Neural cell (in vitro differentiated cells): ENCODE measurements at regions not wholly inside any gene's neighbourhood (a gene's known extent, or its start where the extent isn't known, plus 50 kb on each side); places are given as distances from the start of the nearest gene placed in this dataset.

ENCODE experiments used
- H2AFZ ChIP-seq: fragments of 200-600, 300-800 bp; sonication (generic), shearing (Covaris generic); 2 replicates; pipeline ENCODE4 v1.6.0; 2014; ENCODE audit warnings: low read depth, mild to moderate bottlenecking, antibody characterized with exemption, low read length, moderate library complexity
- H3F3A ChIP-seq: fragments of 200-600 bp; shearing (Covaris generic); 2 replicates; pipeline ENCODE4 v1.6.1; 2016; ENCODE audit warnings: mild to moderate bottlenecking, moderate library complexity, mixed read lengths, antibody characterized with exemption, low read length; ENCODE audit not compliant: insufficient read depth, poor library complexity, severe bottlenecking
- H3K27ac ChIP-seq: fragments of 200-600, 300-800 bp; sonication (generic), shearing (Covaris generic); 2 replicates; pipeline ENCODE4 v1.5.1; 2014; ENCODE audit warnings: mild to moderate bottlenecking, low read length, moderate library complexity
- H3K27me3 ChIP-seq: fragments of 300-800, 200-600 bp; sonication (generic), shearing (Covaris generic); 2 replicates; pipeline ENCODE4 v1.6.0; 2014; ENCODE audit warnings: mild to moderate bottlenecking, low read depth, low read length, moderate library complexity; ENCODE audit not compliant: insufficient read depth
- H3K36me3 ChIP-seq: fragments of 300-800, 200-600 bp; sonication (generic), shearing (Covaris generic); 2 replicates; pipeline ENCODE4 v1.5.1; 2014; ENCODE audit warnings: mild to moderate bottlenecking, antibody characterized with exemption, low read length, moderate library complexity; ENCODE audit not compliant: insufficient read depth
- H3K4me2 ChIP-seq: fragments of 300-800, 200-600 bp; sonication (generic), shearing (Covaris generic); 2 replicates; pipeline ENCODE4 v1.6.0; 2014; ENCODE audit warnings: mild to moderate bottlenecking, low read length
- H3K4me3 ChIP-seq: fragments of 300-800, 200-600 bp; sonication (generic), shearing (Covaris generic); 2 replicates; pipeline ENCODE4 v1.5.1; 2014; ENCODE audit warnings: mild to moderate bottlenecking, low read length, moderate library complexity
- H3K79me2 ChIP-seq: fragments of 200-600 bp; shearing (Covaris generic); replicated peaks from 2 replicates; pipeline ENCODE4 v1.6.0; 2014; ENCODE audit warnings: mild to moderate bottlenecking, low read length, moderate library complexity; ENCODE audit not compliant: insufficient read depth
- H3K9ac ChIP-seq: fragments of 300-800, 200-600 bp; sonication (generic), shearing (Covaris generic); 2 replicates; pipeline ENCODE4 v1.6.1; 2016; ENCODE audit warnings: mild to moderate bottlenecking, low read length, mixed read lengths
- H3K9me2 ChIP-seq: fragments of 200-600 bp; shearing (Covaris generic); 2 replicates; pipeline ENCODE4 v1.6.1; 2016; ENCODE audit warnings: mild to moderate bottlenecking, low read length, mixed read lengths; ENCODE audit not compliant: insufficient read depth
- H3K9me3 ChIP-seq: fragments of 200-600, 300-800 bp; sonication (generic), shearing (Covaris generic); 2 replicates; pipeline ENCODE4 v1.6.1; 2016; ENCODE audit warnings: mild to moderate bottlenecking, mixed run types, low read length, moderate library complexity, mixed read lengths
- H4K20me1 ChIP-seq: fragments of 200-600 bp; shearing (Covaris generic); 2 replicates; pipeline ENCODE4 v1.6.1; 2016; ENCODE audit warnings: mild to moderate bottlenecking, mixed run types; ENCODE audit not compliant: insufficient read depth
- CTCF ChIP-seq: fragments of 450-650 bp; IDR thresholded peaks from 2 replicates; pipeline ENCODE4 v1.5.1; 2014; ENCODE audit warnings: antibody characterized with exemption, mild to moderate bottlenecking, moderate library complexity; ENCODE audit not compliant: poor library complexity, severe bottlenecking
- EP300 ChIP-seq: fragments of 450-650 bp; conservative IDR thresholded peaks from 2 replicates; pipeline ENCODE4 v1.6.1; 2014; ENCODE audit warnings: antibody characterized with exemption, mild to moderate bottlenecking, moderate library complexity; ENCODE audit not compliant: poor library complexity, severe bottlenecking
- EZH2 ChIP-seq: fragments of 200-600, 300-800 bp; shearing (Covaris generic), sonication (generic); IDR thresholded peaks from 2 replicates; pipeline ENCODE4 v1.6.1; 2014; ENCODE audit warnings: antibody characterized with exemption, low read length, borderline replicate concordance, mild to moderate bottlenecking; ENCODE audit not compliant: insufficient read depth, poor library complexity, severe bottlenecking
- MXI1 ChIP-seq: fragments of 450-650 bp; conservative IDR thresholded peaks from 2 replicates; pipeline ENCODE4 v1.6.1; 2014; ENCODE audit warnings: antibody characterized with exemption, mild to moderate bottlenecking; ENCODE audit not compliant: poor library complexity, severe bottlenecking
- POLR2AphosphoS5 ChIP-seq: IDR thresholded peaks from 2 replicates; pipeline ENCODE4 v1.6.1; 2012
- RAD21 ChIP-seq: fragments of 450-650 bp; conservative IDR thresholded peaks from 2 replicates; pipeline ENCODE4 v1.6.1; 2014; ENCODE audit warnings: antibody characterized with exemption, mild to moderate bottlenecking, moderate library complexity
- REST ChIP-seq: IDR thresholded peaks from 2 replicates; pipeline ENCODE4 v1.6.1; 2012; ENCODE audit warnings: borderline replicate concordance
- SMC3 ChIP-seq: fragments of 450-650 bp; conservative IDR thresholded peaks from 2 replicates; pipeline ENCODE4 v1.6.1; 2014; ENCODE audit warnings: antibody characterized with exemption, mild to moderate bottlenecking, moderate library complexity; ENCODE audit not compliant: poor library complexity
- TAF1 ChIP-seq: IDR thresholded peaks from 2 replicates; pipeline ENCODE4 v1.6.1; 2012; ENCODE audit warnings: low read depth

GRCh38 chr18:75527848-75528685, 100.6 kb upstream of the SMIM21 start:
- Histone ChIP-seq H3K36me3 (no peaks in the 10 kb centered on the region), H3K79me2 (no peaks in the 10 kb centered on the region), H3K27ac (no peak overlapping the region), H3K27me3 (no peaks in the 10 kb centered on the region), H3K4me2 (no peak overlapping the region), H3K9me3 (no peaks in the 10 kb centered on the region), H2AFZ (no peak overlapping the region), H4K20me1 (no peaks in the 10 kb centered on the region), H3K9me2 (no peaks in the 10 kb centered on the region), H3K9ac (no peak overlapping the region), H3K4me3 (no peak overlapping the region), H3F3A (no peaks in the 10 kb centered on the region)
- TF ChIP-seq POLR2AphosphoS5 (no peak), MXI1 (no peak), EP300 (no peak), EZH2 (no peak), SMC3 (no peak), CTCF (no peak), TAF1 (no peak), RAD21 (no peak), REST (no peak)

GRCh38 chr18:75526038-75526437, 98.5 kb upstream of the SMIM21 start:
- TF ChIP-seq MXI1 (no peak), EZH2 (no peak), TAF1 (no peak), CTCF (no peak), SMC3 (no peak), POLR2AphosphoS5 (no peak), EP300 (no peak), REST (no peak), RAD21 (no peak)
- no peak overlapping the region for H3K27ac ChIP-seq
- no peaks in the 10 kb centered on the region for H3F3A ChIP-seq
- no peak overlapping the region for H2AFZ ChIP-seq
- H3K9me2 ChIP-seq = no peaks in the 10 kb centered on the region
- H3K4me2 ChIP-seq = no peak overlapping the region
- H3K9ac ChIP-seq = no peak overlapping the region
- no peaks in the 10 kb centered on the region for H3K36me3 ChIP-seq
- H3K9me3 ChIP-seq = no peaks in the 10 kb centered on the region
- H3K27me3 ChIP-seq = no peaks in the 10 kb centered on the region
- H4K20me1 ChIP-seq = no peaks in the 10 kb centered on the region
- H3K4me3 ChIP-seq = no peak overlapping the region
- no peaks in the 10 kb centered on the region for H3K79me2 ChIP-seq
